GM21737 (cell line): ENCODE measurements at regions not wholly inside any gene's neighbourhood (a gene's known extent, or its start where the extent isn't known, plus 50 kb on each side); places are given as distances from the start of the nearest gene placed in this dataset.

ENCODE experiments used
- ATAC-seq: cut with Tn5 transposase; IDR thresholded peaks from one replicate; pipeline ENCODE4 v1.9.1; 2021; ENCODE audit warnings: mild to moderate bottlenecking, moderate library complexity; ENCODE audit not compliant: unreplicated experiment

- no peak for ATAC-seq
Observed at GRCh38 chr9:118283488-118283887, 579.3 kb downstream of the TLR4 start.

GRCh38 chr9:118290116-118290515, 585.9 kb downstream of the TLR4 start:
- no peak for ATAC-seq

GRCh38 chr9:118295413-118295812, 591.2 kb downstream of the TLR4 start:
- no peak for ATAC-seq

GRCh38 chr9:118302721-118303120, 598.5 kb downstream of the TLR4 start:
- no peak for ATAC-seq

GRCh38 chr9:118303216-118303615, 599.0 kb downstream of the TLR4 start:
- no peak for ATAC-seq

GRCh38 chr9:118305331-118305730, 601.1 kb downstream of the TLR4 start:
- no peak for ATAC-seq

- no peak for ATAC-seq
Observed at GRCh38 chr9:118306801-118307200, 602.6 kb downstream of the TLR4 start.

- ATAC-seq = no peak
Observed at GRCh38 chr9:118313965-118314364, 609.8 kb downstream of the TLR4 start.

GRCh38 chr9:118316831-118317343, 612.7 kb downstream of the TLR4 start:
- ATAC-seq = no peak

- ATAC-seq = no peak
Observed at GRCh38 chr9:118318770-118319431, 614.7 kb downstream of the TLR4 start.

GRCh38 chr9:118321788-118322187, 617.6 kb downstream of the TLR4 start:
- ATAC-seq = no peak

GRCh38 chr9:118324706-118325105, 620.5 kb downstream of the TLR4 start:
- no peak for ATAC-seq

- no peak for ATAC-seq
Observed at GRCh38 chr9:118325757-118326156, 621.6 kb downstream of the TLR4 start.

GRCh38 chr9:118326326-118326725, 622.1 kb downstream of the TLR4 start:
- ATAC-seq = no peak

GRCh38 chr9:118330191-118330986, 626.2 kb downstream of the TLR4 start:
- no peak for ATAC-seq

- no peak for ATAC-seq
Observed at GRCh38 chr9:118331622-118332045, 627.4 kb downstream of the TLR4 start.

GRCh38 chr9:118336250-118336942, 632.2 kb downstream of the TLR4 start:
- no peak for ATAC-seq

- ATAC-seq = no peak
Observed at GRCh38 chr9:118336943-118337330, 632.7 kb downstream of the TLR4 start.

- ATAC-seq = no peak
Observed at GRCh38 chr9:118360036-118360435, 655.8 kb downstream of the TLR4 start.

- no peak for ATAC-seq
Observed at GRCh38 chr9:118362123-118362522, 657.9 kb downstream of the TLR4 start.

- no peak for ATAC-seq
Observed at GRCh38 chr9:118362596-118362995, 658.4 kb downstream of the TLR4 start.
